NCI-H226 (cell line): ENCODE measurements at regions not wholly inside any gene's neighbourhood (a gene's known extent, or its start where the extent isn't known, plus 50 kb on each side); places are given as distances from the start of the nearest gene placed in this dataset.
A peak's percentile ranks its signal among the peaks of the same experiment; 100 is the strongest.
"Not testable (repeated sequence)": the region's sequence is repeated elsewhere in the genome, so short reads cannot be mapped to it uniquely, and the experiment has no call there.

Source experiments
- DNase-seq: peaks from one replicate; pipeline ENCODE4 v3.0.0-alpha.2; 2015

DNA sequence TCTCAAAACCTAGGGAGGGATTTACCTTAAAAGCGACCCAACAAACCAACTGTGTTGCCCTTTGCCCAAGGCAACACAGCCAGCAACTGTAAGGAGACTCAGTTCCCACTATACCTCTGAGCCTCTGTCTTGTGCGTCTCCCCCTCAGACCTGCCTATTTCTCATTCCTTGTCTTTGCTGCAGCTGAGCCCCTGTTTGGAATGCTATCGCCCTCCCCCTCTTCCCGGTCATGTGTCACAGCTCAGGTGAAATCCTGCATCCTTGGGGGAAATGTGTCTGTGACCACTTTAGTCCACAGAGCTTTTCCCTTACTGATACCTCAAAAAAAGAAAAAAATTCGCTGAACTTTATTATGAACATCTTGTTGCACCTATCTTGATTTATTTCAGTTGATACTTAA is 52.0 kb upstream of the LRIG1 start:
- no peak for DNase-seq

DNA sequence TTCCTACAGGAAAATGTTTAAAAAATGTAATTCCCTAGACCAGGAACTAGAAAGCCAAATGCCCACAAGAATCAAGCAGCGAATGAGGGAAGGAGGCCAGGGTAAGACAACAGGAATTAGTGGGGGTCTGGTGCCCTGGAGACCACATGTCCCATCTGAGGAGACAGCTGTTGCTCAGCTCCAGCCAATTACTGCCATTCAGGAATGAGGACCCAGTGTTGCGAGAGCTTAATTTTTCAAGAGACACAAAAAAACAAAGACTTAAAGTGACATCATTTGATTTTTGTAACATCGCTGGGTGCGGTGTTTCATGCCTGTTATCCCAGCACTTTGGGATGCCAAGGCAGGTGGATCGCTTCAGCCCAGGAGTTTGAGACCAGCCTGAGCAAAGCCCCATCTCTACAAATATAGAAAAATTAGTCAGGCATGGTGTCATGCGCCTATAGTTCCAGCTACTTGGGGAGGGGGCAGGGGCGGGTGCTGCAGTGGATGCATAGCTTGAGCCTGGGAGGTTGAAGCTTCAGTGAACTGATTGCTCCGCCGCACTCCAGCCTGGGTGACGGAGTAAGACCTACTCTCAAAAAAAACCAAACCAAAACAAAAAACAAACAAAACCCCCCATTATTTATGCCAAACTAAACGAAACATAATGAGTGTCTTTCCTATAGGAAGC is 52.8 kb upstream of the LRIG1 start:
- DNase-seq, result no peak

DNA sequence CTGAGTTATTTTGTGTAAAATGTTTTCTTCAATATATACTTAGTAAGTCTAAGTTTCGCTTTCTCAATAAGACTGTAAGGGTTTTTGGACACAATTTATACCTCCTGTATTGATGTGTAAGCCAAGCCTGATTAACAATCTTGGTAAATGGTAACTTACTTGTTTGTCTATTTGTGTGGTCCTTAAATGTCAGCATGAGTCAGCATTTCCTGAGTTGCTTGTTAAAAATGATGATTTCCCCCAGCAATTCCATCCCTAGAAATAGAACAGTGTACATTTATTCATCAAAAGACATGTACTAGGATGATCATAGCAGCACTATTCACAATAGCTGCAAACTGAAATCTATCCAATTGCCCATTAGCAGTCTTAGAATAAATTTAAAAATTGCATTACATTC is 53.4 kb upstream of the LRIG1 start:
- DNase-seq, result no peak

DNA sequence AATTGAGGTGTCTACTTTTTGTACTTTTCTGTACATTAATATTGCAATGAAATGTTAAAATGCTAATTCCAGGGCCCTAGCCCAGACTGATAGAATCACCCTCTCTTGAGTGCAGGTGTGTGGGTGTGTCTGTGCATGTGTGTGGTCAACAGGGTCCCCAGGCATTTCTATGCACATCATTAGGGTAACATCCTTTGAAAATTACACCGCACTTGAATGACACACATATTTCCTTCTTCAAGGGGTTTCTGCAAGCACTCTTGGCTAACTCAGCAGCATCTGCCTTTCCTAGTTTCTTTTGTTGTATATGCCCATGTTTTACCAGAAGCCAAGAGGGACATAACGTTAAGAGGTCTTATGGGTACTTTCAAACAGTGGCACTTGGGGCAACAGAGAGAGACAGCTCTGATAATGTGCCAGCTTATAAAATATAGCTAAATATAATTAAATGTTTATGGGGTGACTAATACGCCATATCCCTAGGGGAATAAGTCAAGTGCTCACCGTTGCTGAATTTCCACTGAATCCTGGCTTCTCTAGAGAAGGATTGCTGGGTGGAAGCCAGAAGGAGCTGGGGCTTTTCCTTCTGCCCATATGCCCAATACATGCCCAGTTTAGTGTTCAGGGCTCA is 54.5 kb upstream of the LRIG1 start:
- DNase-seq, result no peak

DNA sequence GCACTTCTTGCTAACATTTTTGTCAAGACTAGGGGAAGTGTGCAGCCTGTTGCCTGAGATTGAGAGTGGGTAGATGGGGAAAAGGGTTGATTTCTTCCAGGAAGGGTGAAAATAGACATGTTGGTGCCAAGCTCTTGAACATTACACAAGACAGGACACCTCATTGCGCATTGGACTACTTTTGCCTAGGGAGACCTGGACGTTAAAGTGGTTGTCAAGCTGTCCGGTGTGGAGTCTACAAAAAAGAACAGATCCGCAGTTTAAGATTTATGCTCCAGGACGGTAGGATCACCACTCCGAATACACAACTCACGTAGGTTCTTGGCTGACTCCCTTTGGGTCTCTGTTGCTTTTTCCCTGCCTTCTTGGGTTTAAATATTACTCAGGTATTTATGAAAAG is 56.3 kb upstream of the LRIG1 start:
- no peak for DNase-seq

DNA sequence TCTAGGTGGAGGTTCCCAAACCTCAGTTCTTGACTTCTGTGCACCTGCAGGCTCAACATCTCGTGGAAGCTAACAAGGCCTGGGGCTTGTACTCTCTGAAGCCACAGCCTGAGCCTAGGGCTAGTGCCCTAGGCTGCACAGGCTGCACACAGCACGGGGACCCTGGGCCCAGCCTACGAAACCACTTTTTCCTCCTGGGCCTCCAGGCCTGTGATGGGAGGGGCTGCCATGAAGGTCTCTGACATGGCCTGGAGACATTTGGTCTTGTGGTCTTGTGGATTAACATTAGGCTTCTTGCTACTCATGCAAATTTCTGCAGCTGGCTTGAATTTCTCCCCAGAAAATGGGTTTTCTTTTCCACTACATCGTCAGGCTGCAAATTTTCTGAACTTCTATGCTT is 59.1 kb upstream of the LRIG1 start:
- DNase-seq, result not testable (repeated sequence)

DNA sequence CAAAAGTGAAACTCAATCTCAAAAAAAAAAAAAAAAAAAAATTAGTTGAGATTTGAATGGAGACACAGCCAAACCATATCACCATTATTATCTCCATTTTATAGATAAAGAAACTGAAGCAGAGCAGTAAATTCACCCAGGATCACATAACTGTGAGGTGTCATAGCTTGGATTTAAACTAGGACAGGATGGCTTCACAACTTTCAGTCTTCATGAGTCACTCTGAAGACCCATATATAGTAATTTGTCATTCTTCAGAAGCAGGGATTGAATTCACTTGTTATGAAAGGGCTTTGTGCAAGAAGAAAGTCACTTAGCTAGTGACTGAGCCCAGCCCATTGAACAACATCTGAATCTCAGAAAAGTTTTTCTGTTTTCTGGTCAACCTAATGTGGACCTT is 60.5 kb upstream of the LRIG1 start:
- DNase-seq, result no peak

DNA sequence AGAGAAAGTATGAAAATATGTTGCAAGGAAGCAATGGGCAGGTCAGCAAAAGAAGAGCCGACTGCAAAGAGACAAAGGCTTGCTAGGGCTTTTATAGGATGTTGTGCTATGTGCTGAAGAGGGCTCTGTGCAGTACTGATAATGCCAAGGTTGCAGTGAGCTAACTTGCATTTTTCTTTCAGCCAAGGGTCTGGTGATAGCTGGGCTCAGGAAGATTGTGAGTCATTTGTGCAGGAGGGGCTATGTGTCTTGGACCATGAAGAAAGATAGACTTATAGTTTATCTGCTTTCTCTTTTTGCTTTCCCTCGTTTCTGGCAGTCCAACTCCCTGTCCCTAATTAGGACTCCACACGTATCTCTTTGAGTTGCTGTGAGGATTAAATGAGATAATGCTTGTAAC is 64.5 kb upstream of the LRIG1 start:
- no peak for DNase-seq

DNA sequence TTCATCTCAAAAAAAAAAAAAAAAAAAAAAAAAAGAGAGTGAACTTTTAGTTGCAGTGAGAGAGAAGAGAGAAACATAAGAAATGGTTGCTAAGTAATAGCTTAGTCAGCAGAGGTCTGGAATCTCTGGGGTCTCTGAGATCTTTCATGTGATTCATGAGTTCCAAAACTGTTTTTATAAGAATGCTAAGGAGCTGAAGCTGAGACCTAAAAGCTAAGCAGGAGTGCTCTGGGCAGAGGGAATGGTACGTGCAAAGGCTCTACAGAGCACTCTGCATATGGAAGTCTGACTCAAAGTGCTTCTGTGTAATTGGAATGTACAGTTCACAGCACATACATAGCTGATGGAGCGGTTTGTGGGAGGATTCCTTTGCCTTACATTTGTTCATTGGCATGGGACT is 66.3 kb upstream of the LRIG1 start:
- no peak for DNase-seq

DNA sequence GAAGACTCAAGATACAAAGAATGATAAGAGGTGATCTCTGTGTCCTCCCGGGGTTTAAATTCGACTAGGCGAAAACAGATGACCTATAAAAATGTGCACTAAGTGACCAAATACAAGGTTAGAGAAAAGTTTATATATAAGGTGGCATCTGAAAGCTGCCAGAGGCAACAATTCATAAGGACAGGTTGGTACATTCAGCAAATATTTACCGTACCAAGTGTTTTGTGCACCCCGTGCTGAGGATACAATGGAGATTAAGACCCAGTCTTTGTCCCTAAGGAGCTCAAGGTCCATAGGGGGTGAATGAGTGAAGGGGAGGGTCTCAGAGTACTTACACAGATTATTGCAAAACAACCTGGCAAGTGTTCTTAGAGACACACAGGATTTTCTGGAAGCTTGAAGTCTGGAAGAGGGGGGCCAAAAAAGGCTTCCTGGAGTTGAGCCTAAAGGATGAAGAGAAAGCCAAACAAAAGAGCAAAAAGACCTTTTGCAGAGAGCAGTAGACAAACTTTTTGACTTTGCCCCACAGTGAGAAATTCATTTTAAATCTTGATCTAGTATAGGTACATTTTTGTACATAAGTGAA is 71.4 kb upstream of the LRIG1 start:
- no peak for DNase-seq

DNA sequence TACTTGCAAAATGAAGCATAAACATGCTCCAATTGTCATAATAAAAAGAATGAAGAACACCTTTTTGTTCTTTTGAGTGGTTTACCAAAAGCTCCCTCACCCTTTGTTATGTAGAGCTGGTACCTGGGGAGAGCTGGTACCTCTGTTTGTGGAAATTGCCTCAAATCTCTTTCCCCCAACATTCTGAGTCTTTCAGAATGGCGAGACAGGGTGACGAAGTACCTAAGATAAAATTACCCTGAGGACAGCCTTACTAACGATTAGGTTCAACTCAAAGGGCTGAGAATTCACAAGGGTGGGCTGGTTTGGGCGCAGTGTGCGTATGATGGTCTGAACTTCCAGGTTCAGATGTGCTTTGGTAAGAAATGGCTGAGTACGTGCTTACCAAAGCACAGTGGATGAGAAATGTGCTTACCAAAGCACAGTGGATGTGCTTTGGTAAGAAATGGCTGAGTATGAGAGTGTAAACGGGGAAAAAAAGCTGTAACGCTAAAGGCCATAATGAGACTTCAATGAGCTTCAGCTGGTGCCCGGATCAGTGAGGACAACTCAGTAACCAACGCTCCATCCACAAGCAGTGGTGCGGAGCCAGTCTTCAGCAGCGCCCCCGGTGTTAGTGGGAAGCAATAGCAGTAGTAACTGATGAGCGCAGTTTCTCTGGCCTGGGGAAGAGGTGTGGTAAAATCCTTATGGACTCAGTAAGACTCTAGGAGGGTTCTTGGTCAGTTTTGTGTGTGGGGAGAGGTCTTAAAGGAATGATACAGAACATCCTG is 72.3 kb upstream of the LRIG1 start:
- no peak for DNase-seq

DNA sequence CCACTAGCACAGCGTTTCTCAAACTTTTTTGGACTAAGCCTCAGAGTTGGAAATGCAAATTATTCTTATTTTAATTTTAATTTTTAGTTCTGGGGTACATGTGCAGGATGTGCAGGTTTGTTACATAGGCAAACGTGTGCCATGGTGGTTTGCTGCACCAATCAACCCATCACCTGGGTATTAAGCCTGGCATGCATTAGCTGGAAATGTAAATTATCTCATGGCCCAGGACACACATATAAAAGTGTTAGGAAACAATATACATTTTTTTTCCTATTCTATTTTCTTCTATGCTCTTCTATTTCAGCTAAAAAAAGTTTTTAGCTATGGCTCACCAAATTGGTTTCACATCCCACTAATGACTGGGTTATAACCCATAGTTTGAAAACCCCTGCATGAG is 73.3 kb upstream of the LRIG1 start:
- no peak for DNase-seq

DNA sequence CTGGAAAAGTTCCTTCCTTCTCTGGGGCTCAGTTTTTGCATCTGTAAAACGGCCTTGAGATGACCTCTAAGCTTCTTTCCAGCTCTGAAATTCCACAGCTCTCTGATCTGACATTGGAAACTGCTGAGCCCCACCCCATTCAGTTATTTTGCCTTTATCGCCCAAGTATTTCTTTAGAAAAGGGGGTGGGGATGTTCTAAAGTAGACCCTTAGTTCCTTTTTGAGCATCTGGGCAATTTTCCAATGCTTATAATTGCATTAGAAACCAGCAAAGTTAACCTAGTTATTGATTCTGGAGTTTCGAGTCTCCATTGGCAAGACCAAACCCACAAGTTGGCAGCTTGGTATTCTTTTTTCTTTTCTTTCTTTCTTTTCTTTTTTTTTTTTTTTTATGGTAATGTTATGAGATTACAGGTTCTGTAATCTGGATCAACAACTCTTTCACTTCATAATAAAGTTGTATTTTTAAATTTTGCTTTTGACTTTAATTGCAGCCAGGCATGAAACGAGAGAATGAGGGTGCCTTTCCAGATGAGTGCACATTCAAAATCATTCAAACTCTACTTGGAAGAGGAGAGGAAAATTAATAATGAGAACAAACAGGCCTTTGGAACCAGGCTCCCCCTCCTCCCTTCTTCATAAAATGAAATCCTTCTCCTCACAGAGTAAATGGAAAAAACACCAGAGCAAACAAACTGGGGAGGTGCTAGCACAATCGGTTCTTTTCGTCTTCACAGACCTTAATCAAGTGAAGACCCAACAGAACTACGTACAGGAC is 76.8 kb upstream of the LRIG1 start:
- no peak for DNase-seq

DNA sequence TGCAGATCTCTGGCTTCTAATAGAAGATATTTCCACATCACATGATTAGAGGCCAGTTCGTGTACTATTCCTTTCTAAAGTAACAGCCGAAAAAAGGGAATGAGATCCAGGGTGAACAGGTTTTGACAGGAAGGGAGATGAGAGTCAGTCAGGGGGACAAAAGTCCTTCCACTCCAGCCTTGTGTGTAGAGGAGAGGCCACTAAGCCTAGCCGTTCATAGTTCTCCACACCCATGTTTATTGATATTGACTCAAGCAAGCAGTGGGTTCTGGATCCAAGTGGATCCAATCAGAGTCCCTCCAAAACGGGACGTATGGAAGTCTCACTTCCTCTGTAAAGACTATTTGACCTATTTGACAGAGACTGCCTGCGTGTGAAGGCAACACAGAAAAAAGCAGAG is 80.4 kb upstream of the LRIG1 start:
- no peak for DNase-seq

DNA sequence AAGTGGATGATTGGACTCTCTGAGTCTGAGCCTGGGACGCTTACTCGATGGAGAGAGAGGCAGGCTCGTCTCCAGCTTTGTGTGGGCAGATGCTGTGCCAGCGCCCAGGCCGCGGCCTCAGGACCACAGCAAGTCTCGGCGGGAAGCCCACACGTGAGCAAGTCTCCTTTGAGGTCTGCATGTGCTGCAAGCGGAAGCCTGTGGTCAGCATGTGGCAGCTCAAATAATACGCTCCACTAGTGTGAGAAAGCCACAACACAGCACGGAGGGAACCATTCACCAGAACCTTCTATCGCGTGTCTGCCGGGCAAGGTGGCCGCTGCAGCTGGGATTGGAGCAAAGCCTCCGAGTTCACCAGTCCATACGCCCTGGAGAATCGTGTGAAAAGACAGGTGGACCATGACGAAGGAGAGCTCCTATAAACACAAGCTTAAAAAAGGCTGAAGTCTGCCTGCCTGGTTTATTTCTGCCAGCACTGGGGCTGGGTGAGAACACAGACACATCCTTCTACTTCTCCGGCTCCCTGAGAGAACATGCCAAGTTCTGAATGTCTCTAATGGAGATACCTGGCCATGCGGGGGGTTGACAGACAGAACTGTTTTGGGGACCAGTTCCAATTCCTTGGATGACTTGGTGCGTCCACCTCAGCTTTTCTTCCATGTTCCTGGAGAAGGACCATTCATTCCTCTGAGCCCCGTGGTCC is 82.0 kb upstream of the LRIG1 start:
- no peak for DNase-seq

DNA sequence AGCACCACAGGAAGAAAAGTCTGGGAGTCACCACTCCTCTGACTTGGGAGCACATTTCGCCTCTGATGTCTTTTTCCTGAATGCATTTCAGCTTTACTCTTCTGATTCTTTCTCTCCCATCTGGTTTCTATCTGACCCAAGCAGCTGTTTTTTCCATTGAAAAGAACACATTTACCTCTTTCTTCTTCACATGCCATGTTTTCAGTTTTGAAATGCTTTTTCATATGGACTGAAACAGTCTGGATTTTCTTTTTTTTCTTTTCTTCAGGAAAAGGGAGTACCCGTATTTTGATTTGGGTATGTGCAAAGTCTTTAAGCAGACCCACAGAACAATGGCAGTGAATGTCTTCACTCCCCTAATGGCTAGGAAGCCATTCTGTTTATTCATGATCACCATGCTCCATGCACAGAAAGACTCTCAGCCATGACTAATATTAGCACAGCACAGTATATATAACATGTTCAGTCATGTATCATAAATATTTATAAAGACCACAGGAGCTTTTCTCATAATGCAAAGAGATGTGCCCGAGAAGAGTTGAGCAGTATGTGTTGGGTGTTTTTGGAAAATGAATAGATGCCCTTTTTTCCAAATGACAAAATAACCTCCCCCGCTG is 82.7 kb upstream of the LRIG1 start:
- DNase-seq, result no peak

DNA sequence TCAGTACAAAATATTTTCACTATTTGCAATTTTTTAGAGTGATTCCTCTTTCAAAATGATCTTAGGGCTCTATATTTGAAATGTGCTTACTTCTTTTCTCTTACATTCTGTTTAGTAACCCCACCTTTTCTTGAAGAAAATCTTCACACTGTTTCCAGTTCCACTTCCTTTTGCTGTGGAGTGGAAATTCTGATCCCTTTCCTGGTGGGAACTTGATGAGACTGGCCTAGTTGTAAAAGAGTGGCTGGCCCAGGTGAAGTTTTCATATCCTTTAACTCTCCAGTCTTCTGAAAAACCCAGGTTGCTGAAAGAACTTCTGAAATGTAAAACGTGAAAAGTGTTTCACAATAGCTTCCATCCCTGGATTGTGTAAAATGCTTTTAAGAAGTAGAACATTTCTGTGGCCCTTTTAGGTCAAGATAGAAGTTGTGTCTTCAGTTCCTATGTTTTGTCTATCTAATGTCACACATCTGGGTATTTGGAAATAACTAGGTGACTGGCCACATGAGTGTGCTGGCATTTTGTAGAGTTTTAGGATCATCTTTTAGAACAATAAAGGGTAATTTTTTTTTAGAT is 84.8 kb upstream of the LRIG1 start:
- DNase-seq, result no peak

DNA sequence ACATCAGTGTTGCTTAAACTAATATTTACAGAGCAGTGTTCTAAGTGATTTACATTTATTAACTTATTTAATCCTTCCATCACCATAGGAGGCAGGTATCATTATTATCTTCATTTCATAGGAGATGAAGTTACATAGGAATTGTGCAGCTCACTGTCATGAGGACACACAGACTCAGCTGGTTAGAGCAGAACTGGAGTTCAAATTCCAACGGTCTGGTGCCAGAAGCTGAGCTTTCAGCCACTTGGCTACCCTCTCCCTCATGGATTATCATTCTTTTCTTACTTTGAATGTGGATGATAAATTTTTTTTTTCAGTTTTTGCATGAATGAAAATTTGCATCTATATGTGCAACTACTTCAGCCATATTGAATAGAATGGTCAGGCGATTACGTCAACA is 86.0 kb upstream of the LRIG1 start:
- DNase-seq, result no peak

DNA sequence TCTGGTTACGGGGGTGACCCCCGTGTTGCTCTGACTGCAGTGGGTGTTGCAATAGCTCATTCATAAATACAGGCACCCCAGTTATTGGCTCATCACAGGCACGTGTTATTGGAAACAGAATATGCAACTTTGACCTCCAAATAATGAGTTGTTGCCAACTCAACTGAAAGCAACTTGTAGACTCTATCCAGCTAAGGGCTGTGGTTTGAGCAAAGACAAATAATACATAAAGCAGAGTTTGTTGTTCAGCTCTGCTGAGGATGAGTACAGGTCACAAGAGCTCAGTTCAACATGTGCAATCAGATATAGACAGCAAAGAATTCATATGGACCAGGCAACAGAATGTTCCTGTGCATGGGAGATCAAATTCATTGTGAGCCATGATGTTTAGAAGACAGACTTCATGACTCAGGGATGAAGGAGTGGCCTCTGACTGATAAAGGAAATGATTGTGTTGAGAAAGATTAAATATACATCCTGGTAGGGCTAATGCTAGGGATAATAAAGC is 87.6 kb upstream of the LRIG1 start:
- DNase-seq, result peak; percentile 26

DNA sequence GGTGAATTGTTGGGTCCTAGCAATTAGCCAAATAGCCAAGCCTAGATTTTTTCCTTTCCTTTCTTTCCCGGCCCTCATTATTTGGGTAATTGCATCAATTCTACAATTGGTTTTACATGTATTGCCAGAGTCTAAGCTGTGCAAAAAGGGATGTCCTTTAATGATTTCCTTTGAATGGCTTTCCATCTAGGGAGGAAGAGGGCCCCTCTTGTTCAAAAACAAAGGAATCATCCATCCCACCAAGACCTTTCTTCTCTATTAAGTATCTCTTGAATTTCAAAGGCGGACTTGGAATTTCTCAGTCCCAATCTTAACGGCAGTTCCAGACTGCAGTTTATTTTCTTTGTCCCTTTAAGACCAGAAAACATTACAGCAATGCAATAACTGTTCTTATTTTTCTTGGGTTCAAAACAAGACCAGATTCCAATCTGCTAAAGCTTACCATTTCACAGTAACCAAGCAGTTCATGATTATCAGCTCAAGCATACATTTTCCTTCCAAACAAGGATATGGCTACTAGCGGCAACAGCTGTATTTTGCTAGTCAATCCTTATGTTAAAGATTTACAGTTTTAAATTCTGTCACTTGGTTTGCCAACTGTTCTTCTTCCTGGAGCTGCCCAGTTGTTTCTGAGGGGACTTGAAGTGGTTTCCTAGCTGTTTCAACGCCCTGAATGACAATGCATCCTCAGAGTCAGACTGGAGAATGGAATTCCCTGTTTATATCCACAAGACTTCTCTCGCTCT is 91.4 kb upstream of the LRIG1 start:
- DNase-seq, result no peak
